ENCODE measurements at regions not wholly inside any gene's neighbourhood (a gene's known extent, or its start where the extent isn't known, plus 50 kb on each side); places are given as distances from the start of the nearest gene placed in this dataset.

- no peak for TF ChIP-seq CTCF (conservative IDR thresholded peaks at IDR 0.05 in 1 of 2, IDR thresholded peaks at IDR 0.05 in 1 of 2; ENCODE audit: extremely low read depth in 1 of 2, insufficient read depth in 1 of 2, low read depth in 1 of 2, low read length in 2 of 2)
- no peak for TF ChIP-seq EZH2 (IDR thresholded peaks at IDR 0.05; ENCODE audit: borderline replicate concordance, low read length)
Observed at GRCh38 chr5:104845541-104845940, 1283.0 kb upstream of the NUDT12 start.

Measured in mammary epithelial cell (primary cell).